A673 (cell line): ENCODE measurements at regions not wholly inside any gene's neighbourhood (a gene's known extent, or its start where the extent isn't known, plus 50 kb on each side); places are given as distances from the start of the nearest gene placed in this dataset.

ENCODE experiments used
- BruUV-seq: library from RNA; stranded (reverse); fragments of 400-500 nt; replicated peaks from 2 replicates; lab custom pipeline; 2021; lab: Mats Ljungman, UMichigan
- CTCF ChIA-PET: fragments of 300-600 bp; sonication (Branson Sonifier 250); formaldehyde crosslinking; loops from one replicate; lab custom pipeline; 2022; ENCODE audit warnings: antibody characterized with exemption; lab: Charles Lee
- POLR2A ChIA-PET: fragments of 300-600 bp; sonication (Branson Sonifier 250); formaldehyde crosslinking; loops from one replicate; lab custom pipeline; 2022; ENCODE audit warnings: antibody characterized with exemption; ENCODE audit not compliant: low non-redundant PET; lab: Charles Lee
- DNase-seq: peaks from one replicate; pipeline ENCODE4 v3.0.0-alpha.2; 2015; ENCODE audit warnings: low spot score
- H3K27ac ChIP-seq: fragments of 200-600 bp; sonication (generic); 2 replicates; pipeline ENCODE4 v1.5.1; 2016; ENCODE audit warnings: mixed run types, low read depth, mild to moderate bottlenecking, mixed read lengths, antibody characterized with exemption, low read length; ENCODE audit not compliant: poor library complexity, severe bottlenecking
- H3K27me3 ChIP-seq: fragments of 200-600 bp; sonication (generic); replicated peaks from 2 replicates; pipeline ENCODE4 v1.6.1; 2017; ENCODE audit warnings: mixed run types, low read depth, mild to moderate bottlenecking, mixed read lengths, antibody characterized with exemption, low read length; ENCODE audit not compliant: insufficient read depth, poor library complexity
- H3K36me3 ChIP-seq: fragments of 200-600 bp; sonication (generic); 2 replicates; pipeline ENCODE4 v1.6.1; 2016; ENCODE audit warnings: mixed run types, mild to moderate bottlenecking, mixed read lengths, antibody characterized with exemption, low read length; ENCODE audit not compliant: insufficient read depth, poor library complexity, severe bottlenecking
- H3K4me1 ChIP-seq: fragments of 200-600 bp; sonication (generic); 2 replicates; pipeline ENCODE4 v1.6.1; 2017; ENCODE audit warnings: mixed run types, mild to moderate bottlenecking, mixed read lengths, antibody characterized with exemption, low read length; ENCODE audit not compliant: insufficient read depth, poor library complexity, severe bottlenecking
- H3K4me3 ChIP-seq: fragments of 200-600 bp; sonication (generic); 2 replicates; pipeline ENCODE4 v1.5.1; 2016; ENCODE audit warnings: low read depth, mixed run types, mild to moderate bottlenecking, mixed read lengths, low read length; ENCODE audit not compliant: poor library complexity, severe bottlenecking
- H3K9me3 ChIP-seq: fragments of 200-600 bp; sonication (generic); 2 replicates; pipeline ENCODE4 v1.6.1; 2016; ENCODE audit warnings: mixed run types, low read depth, mild to moderate bottlenecking, mixed read lengths, antibody characterized with exemption, low read length; ENCODE audit not compliant: poor library complexity, severe bottlenecking
- CTCF ChIP-seq: fragments of 300-800, 200-600 bp; sonication (generic); conservative IDR thresholded peaks from 2 replicates; pipeline ENCODE4 v1.5.1; 2017; ENCODE audit warnings: low read depth, mild to moderate bottlenecking, antibody characterized with exemption, low read length, moderate library complexity, mixed read lengths
- EZH2 ChIP-seq: fragments of 200-600 bp; sonication (generic); IDR thresholded peaks from 2 replicates; pipeline ENCODE4 v1.6.1; 2017; ENCODE audit warnings: borderline replicate concordance, low read depth, mild to moderate bottlenecking, mixed read lengths, antibody characterized with exemption, low read length; ENCODE audit not compliant: poor library complexity, severe bottlenecking
- intact Hi-C: fragments of 100-400 bp; cut with micrococcal nuclease; formaldehyde crosslinking; loops from one replicate; pipeline ENCODE4 v1.10.0; 2022; ENCODE audit not compliant: unreplicated experiment

- no TSS peak for BruUV-seq
- Histone ChIP-seq H3K27me3 (no peaks in the 10 kb centered on the region), H3K4me3 (no peak overlapping the region), H3K4me1 (no peaks in the 10 kb centered on the region), H3K36me3 (no peaks in the 10 kb centered on the region), H3K9me3 (no peaks in the 10 kb centered on the region), H3K27ac (no peak overlapping the region)
- TF ChIP-seq EZH2 (no peak), CTCF (no peak)
- intact Hi-C loops: no loop called here
- POLR2A ChIA-PET: no interaction called here
- no peak for DNase-seq
- CTCF ChIA-PET: no interaction called here
Observed at GRCh38 chr1:56336982-56337381, 242.4 kb downstream of the PLPP3 start.

DNA sequence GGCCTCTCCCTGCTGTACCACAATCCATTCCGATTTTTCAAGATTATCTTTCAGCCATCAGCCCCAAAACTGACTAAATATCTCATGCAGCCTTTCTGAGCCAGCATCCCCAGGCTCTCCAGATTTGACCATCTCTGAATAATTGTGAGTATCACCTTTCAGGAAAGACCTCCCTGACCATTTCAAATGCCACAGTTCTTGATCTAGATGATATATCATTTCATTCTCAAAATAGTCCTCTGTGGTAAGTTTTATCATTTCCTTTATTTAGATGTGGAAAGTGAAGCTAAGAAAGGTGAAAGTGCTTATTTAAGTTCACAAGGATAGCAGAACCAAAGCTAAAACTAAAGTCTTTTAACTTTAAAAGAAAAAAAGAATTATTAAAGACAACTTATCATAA lies 244.0 kb downstream of the PLPP3 start:
- no peaks in the 10 kb centered on the region for H3K9me3 ChIP-seq
- no peaks in the 10 kb centered on the region for H3K4me1 ChIP-seq
- CTCF ChIA-PET: no interaction called here
- DNase-seq: no peak
- H3K4me3 ChIP-seq: no peak overlapping the region
- H3K27ac ChIP-seq: no peak overlapping the region
- H3K27me3 ChIP-seq: no peaks in the 10 kb centered on the region
- no TSS peak for BruUV-seq
- TF ChIP-seq EZH2 (no peak), CTCF (no peak)
- intact Hi-C loops: no loop called here
- no peaks in the 10 kb centered on the region for H3K36me3 ChIP-seq
- POLR2A ChIA-PET: no interaction called here

- CTCF ChIA-PET: no interaction called here
- BruUV-seq: no TSS peak
- intact Hi-C loops: no loop called here
Observed at GRCh38 chr1:56334047-56334446, 245.3 kb downstream of the PLPP3 start.

More at GRCh38 chr1:56334047-56334446, 245.3 kb downstream of the PLPP3 start:
- no peaks in the 10 kb centered on the region for H3K4me1 ChIP-seq
- no peaks in the 10 kb centered on the region for H3K36me3 ChIP-seq
- H3K27me3 ChIP-seq: no peaks in the 10 kb centered on the region
- no peaks in the 10 kb centered on the region for H3K9me3 ChIP-seq
- POLR2A ChIA-PET: no interaction called here
- no peak overlapping the region for H3K27ac ChIP-seq
- no peak for DNase-seq
- no peak overlapping the region for H3K4me3 ChIP-seq
- TF ChIP-seq EZH2: no peak
- TF ChIP-seq CTCF: no peak
